Erythroblast (primary cell): ENCODE measurements at regions not wholly inside any gene's neighbourhood (a gene's known extent, or its start where the extent isn't known, plus 50 kb on each side); places are given as distances from the start of the nearest gene placed in this dataset.

ENCODE experiments used
- GATA1 ChIP-seq: IDR thresholded peaks from 2 replicates; pipeline ENCODE4 v1.6.1; 2011; ENCODE audit warnings: low read depth, mild to moderate bottlenecking, control low read depth, low read length, moderate library complexity
- POLR2A ChIP-seq: IDR thresholded peaks from 2 replicates; pipeline ENCODE4 v1.6.1; 2011; ENCODE audit warnings: mild to moderate bottlenecking, low read length

DNA sequence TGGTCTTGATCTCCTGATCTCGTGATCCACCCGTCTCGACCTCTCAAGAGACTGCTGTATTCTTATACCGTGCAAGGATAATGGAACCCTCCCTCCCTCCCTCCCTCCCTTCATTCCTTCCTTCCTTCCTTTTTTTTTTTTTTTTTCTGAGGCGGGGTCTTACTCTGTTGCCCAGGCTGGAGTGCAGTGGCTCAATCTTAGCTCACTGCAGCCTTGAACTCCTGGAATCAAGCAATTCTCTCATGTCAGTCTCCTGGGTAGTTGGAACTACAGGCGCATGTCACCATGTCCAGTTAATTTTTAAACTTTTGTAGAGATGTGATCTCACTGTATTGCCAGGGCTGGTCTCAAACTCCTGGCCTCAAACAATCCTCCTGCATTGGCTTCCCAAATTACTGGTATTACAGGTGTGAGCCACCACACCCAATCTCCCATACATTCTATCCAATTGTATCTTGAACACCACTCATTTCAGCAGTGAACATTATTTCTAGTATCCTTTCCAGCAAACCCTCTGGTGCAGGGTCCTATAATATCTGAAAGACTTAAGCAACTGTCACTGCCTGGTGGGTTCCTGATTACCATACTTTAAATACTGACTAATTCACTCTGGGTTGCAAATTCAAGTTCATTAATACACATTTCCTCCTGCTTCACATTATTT lies 210.0 kb upstream of the ZNF217 start:
- no peak for TF ChIP-seq POLR2A
- no peak for TF ChIP-seq GATA1
